ENCODE measurements at regions not wholly inside any gene's neighbourhood (a gene's known extent, or its start where the extent isn't known, plus 50 kb on each side); places are given as distances from the start of the nearest gene placed in this dataset.
"Not testable (repeated sequence)": the region's sequence is repeated elsewhere in the genome, so short reads cannot be mapped to it uniquely, and the experiment has no call there.

DNA sequence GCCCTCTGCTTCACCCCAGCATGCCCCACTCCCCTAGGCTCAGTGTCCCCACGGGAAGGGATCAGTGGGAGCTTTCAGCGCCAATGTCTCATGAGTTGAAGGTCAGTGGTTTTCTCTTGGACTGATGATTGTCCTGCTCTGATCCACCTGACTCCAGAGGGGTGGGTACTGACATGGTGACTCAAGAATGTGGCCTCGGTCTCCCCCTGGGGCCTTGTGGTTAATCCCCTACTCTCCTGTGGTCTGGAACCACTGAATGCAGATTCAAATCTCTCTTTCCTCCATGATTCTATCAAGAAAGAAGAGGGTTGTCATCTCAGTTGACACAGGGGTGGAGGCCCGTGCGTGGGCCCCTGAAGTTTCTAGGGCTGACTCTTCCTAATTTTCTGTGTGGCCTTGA is 176.9 kb downstream of the RPS24 start:
- Histone ChIP-seq H3K27ac (ENCODE audit: low read length) (no peak overlapping the region), H3K9me3 (ENCODE audit: control insufficient read depth, low read depth, low read length) (no peaks in the 10 kb centered on the region), H3K4me3 (ENCODE audit: low read length) (no peak overlapping the region), H3K4me1 (ENCODE audit: control insufficient read depth, insufficient read depth, low read length) (no peaks in the 10 kb centered on the region), H3K36me3 (ENCODE audit: control insufficient read depth, insufficient read depth, low read length) (no peaks in the 10 kb centered on the region), H3K27me3 (ENCODE audit: control insufficient read depth, insufficient read depth, low read length) (no peaks in the 10 kb centered on the region)
- DNase-seq: no peak
- WGBS (ENCODE audit: insufficient coverage, low lambda C conversion rate): no CpG with 5 or more reads among the region's 5 CpGs

DNA sequence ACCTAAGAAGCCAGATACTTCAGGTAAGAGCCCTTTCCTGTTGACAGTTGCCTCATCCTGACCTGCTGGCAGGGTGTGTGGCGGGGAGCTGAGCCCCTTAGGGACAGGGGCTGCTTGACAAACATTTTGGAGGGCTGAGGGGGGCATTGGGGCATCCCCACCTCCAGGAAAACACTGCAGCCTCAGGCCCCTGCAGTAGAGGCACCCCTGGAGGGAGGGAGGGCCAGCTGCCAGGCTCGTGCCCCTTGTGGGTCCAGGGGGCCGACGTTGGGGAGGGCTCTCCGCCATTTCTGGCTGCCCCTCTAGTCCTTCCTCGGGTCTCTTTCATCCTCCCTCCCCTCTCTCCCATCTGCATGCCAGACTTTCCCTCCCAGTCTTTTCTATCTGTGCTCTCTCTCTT is 177.3 kb downstream of the RPS24 start:
- Histone ChIP-seq H3K36me3 (ENCODE audit: control insufficient read depth, insufficient read depth, low read length) (no peaks in the 10 kb centered on the region), H3K27me3 (ENCODE audit: control insufficient read depth, insufficient read depth, low read length) (no peaks in the 10 kb centered on the region), H3K4me3 (ENCODE audit: low read length) (no peak overlapping the region), H3K27ac (ENCODE audit: low read length) (no peak overlapping the region), H3K9me3 (ENCODE audit: control insufficient read depth, low read depth, low read length) (no peaks in the 10 kb centered on the region), H3K4me1 (ENCODE audit: control insufficient read depth, insufficient read depth, low read length) (peaks cover 2% of the 10 kb centered on the region)
- DNase-seq: no peak
- WGBS (ENCODE audit: insufficient coverage, low lambda C conversion rate): 92% methylated on average over 2 of the region's 6 CpGs

DNA sequence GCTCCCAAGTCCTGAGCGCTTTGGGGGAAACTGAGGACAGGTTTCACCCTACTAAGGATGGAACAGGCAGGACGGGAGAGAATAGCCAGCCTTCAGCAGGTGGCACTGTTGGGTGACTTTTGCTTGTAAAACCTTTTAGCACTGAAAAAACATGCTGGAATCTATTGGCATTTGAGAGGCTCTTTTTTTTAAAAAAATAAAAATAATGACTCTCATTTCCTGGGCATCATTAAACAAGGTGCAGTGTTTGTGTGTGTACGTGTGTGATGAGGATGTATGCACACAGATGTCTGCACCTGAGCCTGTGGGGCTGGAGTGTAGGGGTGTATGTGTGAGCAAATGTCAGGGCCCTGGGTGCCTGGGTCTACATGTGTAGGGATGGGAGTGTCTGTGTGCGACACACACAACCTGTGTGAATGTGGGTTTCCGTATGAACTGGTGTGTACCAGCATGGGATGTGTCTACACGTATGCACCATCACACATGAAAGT is 177.9 kb downstream of the RPS24 start:
- peaks cover 4% of the 10 kb centered on the region for H3K4me1 ChIP-seq (ENCODE audit: control insufficient read depth, insufficient read depth, low read length)
- no peak for DNase-seq
- H3K36me3 ChIP-seq (ENCODE audit: control insufficient read depth, insufficient read depth, low read length): no peaks in the 10 kb centered on the region
- H3K27ac ChIP-seq (ENCODE audit: low read length): no peak overlapping the region
- no peak overlapping the region for H3K4me3 ChIP-seq (ENCODE audit: low read length)
- no peaks in the 10 kb centered on the region for H3K27me3 ChIP-seq (ENCODE audit: control insufficient read depth, insufficient read depth, low read length)
- no peaks in the 10 kb centered on the region for H3K9me3 ChIP-seq (ENCODE audit: control insufficient read depth, low read depth, low read length)
- no CpG with 5 or more reads among the region's 6 CpGs for WGBS (ENCODE audit: insufficient coverage, low lambda C conversion rate)

DNA sequence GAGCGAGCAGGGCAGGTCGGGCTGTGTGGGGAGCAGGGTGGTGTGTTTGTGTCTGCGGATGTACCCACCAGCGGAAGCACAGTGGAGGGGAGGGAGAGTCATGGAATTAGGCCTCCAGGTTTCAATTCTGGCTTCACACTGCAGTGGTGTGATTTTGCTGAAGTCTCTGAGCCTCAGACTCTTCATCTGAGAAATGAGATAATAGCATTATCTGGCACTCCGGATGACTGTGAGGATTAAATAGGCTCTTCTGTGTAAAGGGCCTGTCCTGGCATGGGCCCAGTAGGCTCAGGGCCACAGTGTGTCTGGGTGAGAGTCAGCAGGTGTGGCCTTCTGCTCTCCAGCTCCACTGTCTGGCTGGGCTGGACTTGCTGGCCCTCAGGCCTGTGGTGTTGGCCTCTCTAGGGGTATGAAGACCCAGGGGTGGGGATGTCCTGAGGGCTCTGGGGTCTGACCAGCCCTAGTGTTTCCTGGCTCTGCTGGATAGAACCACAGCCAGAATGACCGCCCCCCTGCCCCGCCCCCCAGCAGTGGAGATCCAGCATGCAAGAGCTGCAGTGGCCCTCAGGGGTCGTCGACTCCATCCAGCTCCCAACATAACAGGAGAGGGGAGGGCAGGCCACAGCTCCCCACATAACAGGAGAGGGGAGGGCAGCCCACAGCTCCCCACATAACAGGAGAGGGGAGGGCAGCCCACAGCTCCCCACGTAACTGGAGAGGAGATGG is 178.6 kb downstream of the RPS24 start:
- Histone ChIP-seq H3K4me1 (ENCODE audit: control insufficient read depth, insufficient read depth, low read length) (peaks cover 4% of the 10 kb centered on the region), H3K27me3 (ENCODE audit: control insufficient read depth, insufficient read depth, low read length) (no peaks in the 10 kb centered on the region), H3K27ac (ENCODE audit: low read length) (no peak overlapping the region), H3K4me3 (ENCODE audit: low read length) (no peak overlapping the region), H3K9me3 (ENCODE audit: control insufficient read depth, low read depth, low read length) (no peaks in the 10 kb centered on the region), H3K36me3 (ENCODE audit: control insufficient read depth, insufficient read depth, low read length) (no peaks in the 10 kb centered on the region)
- WGBS (ENCODE audit: insufficient coverage, low lambda C conversion rate): no CpG with 5 or more reads among the region's 10 CpGs
- DNase-seq: no peak

DNA sequence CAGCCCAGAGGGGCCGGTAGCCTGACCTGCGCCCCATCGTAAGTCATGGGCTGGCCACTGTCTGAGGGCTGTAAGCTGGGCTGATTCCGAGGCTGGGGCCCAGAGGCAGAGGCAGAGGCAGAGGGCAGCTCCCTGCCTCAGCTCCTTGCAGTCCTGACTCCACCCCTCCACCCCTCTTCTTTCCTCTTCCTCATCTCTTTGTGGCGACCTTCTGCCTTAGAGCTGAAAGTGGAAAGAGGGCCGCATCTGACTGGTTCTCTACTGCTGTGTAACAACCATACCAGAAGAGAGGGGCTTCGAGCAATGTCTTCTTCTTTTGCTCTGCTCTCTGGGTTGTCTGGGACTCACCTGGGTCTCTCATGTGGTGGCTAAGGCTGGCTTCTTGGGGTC is 179.1 kb downstream of the RPS24 start:
- WGBS (ENCODE audit: insufficient coverage, low lambda C conversion rate): no CpG with 5 or more reads among the region's 7 CpGs
- no peak for DNase-seq
- H3K27ac ChIP-seq (ENCODE audit: low read length): no peak overlapping the region
- no peak overlapping the region for H3K4me3 ChIP-seq (ENCODE audit: low read length)
- H3K9me3 ChIP-seq (ENCODE audit: control insufficient read depth, low read depth, low read length): no peaks in the 10 kb centered on the region
- peaks cover 4% of the 10 kb centered on the region for H3K4me1 ChIP-seq (ENCODE audit: control insufficient read depth, insufficient read depth, low read length)
- no peaks in the 10 kb centered on the region for H3K36me3 ChIP-seq (ENCODE audit: control insufficient read depth, insufficient read depth, low read length)
- H3K27me3 ChIP-seq (ENCODE audit: control insufficient read depth, insufficient read depth, low read length): no peaks in the 10 kb centered on the region

DNA sequence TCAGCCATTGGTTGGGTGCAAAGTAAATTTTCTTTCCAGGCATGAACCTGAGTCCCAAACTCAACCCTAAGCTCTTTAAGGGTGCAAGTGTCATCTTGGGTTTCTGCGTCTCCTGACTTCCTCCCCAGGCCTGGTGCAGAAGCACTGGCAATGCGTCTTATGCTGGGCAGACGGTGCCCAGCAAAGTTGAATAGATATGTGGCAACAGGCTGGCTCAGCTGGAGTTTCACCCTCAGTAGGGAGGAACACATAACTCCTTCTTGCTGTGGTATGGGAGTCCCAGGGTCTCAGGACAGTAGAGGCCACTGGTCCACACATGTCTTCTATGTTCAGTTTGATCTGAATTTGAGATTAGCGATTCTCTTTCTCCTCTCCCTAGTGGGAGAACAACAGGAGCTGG is 181.3 kb downstream of the RPS24 start:
- no peak for DNase-seq
- no peak overlapping the region for H3K4me3 ChIP-seq (ENCODE audit: low read length)
- H3K27ac ChIP-seq (ENCODE audit: low read length): peak overlapping the region; percentile 64
- H3K36me3 ChIP-seq (ENCODE audit: control insufficient read depth, insufficient read depth, low read length): no peaks in the 10 kb centered on the region
- no peaks in the 10 kb centered on the region for H3K27me3 ChIP-seq (ENCODE audit: control insufficient read depth, insufficient read depth, low read length)
- no CpG with 5 or more reads among the region's 4 CpGs for WGBS (ENCODE audit: insufficient coverage, low lambda C conversion rate)
- no peaks in the 10 kb centered on the region for H3K9me3 ChIP-seq (ENCODE audit: control insufficient read depth, low read depth, low read length)
- H3K4me1 ChIP-seq (ENCODE audit: control insufficient read depth, insufficient read depth, low read length): peaks cover 18% of the 10 kb centered on the region

DNA sequence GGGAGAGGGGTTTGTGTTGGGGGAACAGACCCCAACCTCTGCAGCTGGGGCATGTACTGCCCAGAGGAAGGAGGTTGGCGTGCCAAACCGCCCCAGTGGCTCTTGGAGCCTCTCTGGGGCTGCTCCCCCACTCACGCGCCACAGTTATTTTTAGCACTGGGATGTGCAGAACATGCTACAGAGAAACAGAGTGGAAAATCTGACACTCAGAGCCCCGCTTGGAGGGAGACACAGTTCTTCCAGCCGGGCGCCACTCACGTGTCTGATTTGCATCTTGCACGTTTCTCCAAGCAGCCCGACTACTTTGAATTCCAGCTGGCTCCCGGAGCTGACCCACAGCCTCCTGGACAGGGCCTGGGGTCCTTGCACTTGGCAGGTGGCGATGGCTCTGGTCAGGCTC is 182.0 kb downstream of the RPS24 start:
- H3K9me3 ChIP-seq (ENCODE audit: control insufficient read depth, low read depth, low read length): no peaks in the 10 kb centered on the region
- WGBS (ENCODE audit: insufficient coverage, low lambda C conversion rate): no CpG with 5 or more reads among the region's 12 CpGs
- H3K27me3 ChIP-seq (ENCODE audit: control insufficient read depth, insufficient read depth, low read length): no peaks in the 10 kb centered on the region
- H3K36me3 ChIP-seq (ENCODE audit: control insufficient read depth, insufficient read depth, low read length): no peaks in the 10 kb centered on the region
- DNase-seq: peak; percentile 65 to 68
- peak overlapping the region; percentile 65 for H3K27ac ChIP-seq (ENCODE audit: low read length)
- no peak overlapping the region for H3K4me3 ChIP-seq (ENCODE audit: low read length)
- H3K4me1 ChIP-seq (ENCODE audit: control insufficient read depth, insufficient read depth, low read length): peaks cover 18% of the 10 kb centered on the region

DNA sequence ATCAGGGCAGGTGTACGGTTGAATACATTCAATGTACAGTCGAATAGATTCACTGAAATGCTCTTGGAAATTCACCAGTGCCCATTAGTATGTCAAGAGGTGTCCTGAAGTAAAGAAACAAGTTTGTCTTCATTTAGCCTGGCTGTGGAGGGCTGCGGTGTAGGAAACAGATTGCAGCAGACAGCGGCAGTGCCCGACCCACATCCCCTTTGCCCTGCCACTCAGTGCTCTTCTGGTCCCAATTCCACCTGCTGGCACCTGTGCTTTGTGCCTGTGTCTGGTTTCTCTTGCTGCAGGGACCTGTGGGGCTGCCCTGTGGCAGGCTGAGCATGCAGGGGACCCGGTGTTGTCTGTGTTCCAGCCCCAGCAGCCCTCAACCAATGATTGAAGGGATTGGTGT is 183.7 kb downstream of the RPS24 start:
- no peak overlapping the region for H3K27ac ChIP-seq (ENCODE audit: low read length)
- H3K27me3 ChIP-seq (ENCODE audit: control insufficient read depth, insufficient read depth, low read length): no peaks in the 10 kb centered on the region
- no peak for DNase-seq
- no CpG with 5 or more reads among the region's 6 CpGs for WGBS (ENCODE audit: insufficient coverage, low lambda C conversion rate)
- peaks cover 18% of the 10 kb centered on the region for H3K4me1 ChIP-seq (ENCODE audit: control insufficient read depth, insufficient read depth, low read length)
- no peak overlapping the region for H3K4me3 ChIP-seq (ENCODE audit: low read length)
- H3K9me3 ChIP-seq (ENCODE audit: control insufficient read depth, low read depth, low read length): no peaks in the 10 kb centered on the region
- H3K36me3 ChIP-seq (ENCODE audit: control insufficient read depth, insufficient read depth, low read length): no peaks in the 10 kb centered on the region

DNA sequence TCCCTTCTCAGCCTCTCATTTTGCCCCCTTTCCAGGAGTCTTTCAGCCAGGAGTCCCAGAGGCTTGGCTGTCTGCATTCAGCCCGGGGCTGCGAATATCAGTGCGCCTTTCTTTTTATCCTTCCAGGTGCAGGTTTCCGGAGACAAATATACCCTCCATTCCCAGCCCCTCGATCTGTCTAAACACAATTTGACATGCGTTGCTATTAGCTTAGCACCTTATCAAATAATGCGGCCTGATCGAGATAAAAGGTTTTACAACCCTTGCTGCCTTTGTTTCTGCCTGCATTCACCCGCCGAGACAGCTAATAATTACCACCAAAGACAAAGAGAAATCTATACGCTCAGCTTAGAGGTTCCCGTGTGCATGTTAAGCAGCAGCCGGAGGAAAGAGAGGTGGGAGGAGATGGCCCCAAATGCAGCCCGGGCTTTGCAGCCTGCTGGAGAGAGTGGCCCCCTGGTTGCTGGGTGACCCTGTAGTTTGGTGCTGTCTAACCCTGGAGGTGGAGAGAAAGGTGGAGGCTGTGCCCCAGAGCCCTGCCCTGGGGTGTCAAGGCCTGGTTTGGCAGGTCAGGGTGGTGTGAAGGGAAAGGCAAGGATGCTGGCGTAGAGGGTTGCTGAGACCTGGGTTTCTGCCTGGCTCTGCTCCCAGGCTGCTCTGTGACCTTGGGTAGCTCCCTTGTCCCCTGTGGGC is 185.3 kb downstream of the RPS24 start:
- H3K4me3 ChIP-seq (ENCODE audit: low read length): no peak overlapping the region
- H3K9me3 ChIP-seq (ENCODE audit: control insufficient read depth, low read depth, low read length): no peaks in the 10 kb centered on the region
- peaks cover 18% of the 10 kb centered on the region for H3K4me1 ChIP-seq (ENCODE audit: control insufficient read depth, insufficient read depth, low read length)
- no peaks in the 10 kb centered on the region for H3K27me3 ChIP-seq (ENCODE audit: control insufficient read depth, insufficient read depth, low read length)
- peak in 1 of 2 donors; percentile 67 for DNase-seq
- no peaks in the 10 kb centered on the region for H3K36me3 ChIP-seq (ENCODE audit: control insufficient read depth, insufficient read depth, low read length)
- H3K27ac ChIP-seq (ENCODE audit: low read length): no peak overlapping the region
- no CpG with 5 or more reads among the region's 15 CpGs for WGBS (ENCODE audit: insufficient coverage, low lambda C conversion rate)

DNA sequence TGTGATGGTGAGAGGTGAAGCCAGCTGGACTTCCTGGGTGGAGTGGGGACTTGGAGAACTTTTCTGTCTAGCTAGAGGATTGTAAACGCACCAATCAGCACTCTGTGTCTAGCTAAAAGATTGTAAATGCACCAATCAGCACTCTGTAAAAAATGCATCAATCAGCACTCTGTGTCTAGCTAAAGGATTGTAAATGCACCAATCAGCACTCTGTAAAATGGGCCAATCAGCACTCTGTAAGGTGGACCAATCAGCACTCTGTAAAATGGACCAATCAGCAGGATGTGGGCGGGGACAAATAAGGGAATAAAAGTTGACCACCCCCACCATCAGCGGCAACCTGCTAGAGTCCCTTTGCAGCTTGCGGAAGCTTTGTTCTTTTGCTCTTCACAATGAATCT is 185.9 kb downstream of the RPS24 start:
- H3K27ac ChIP-seq (ENCODE audit: low read length); H3K9me3 ChIP-seq (ENCODE audit: control insufficient read depth, low read depth, low read length); H3K27me3 ChIP-seq (ENCODE audit: control insufficient read depth, insufficient read depth, low read length); DNase-seq; H3K36me3 ChIP-seq (ENCODE audit: control insufficient read depth, insufficient read depth, low read length); H3K4me3 ChIP-seq (ENCODE audit: low read length): not testable (repeated sequence)
- peaks cover 18% of the 10 kb centered on the region for H3K4me1 ChIP-seq (ENCODE audit: control insufficient read depth, insufficient read depth, low read length)
- no CpG with 5 or more reads among the region's 4 CpGs for WGBS (ENCODE audit: insufficient coverage, low lambda C conversion rate)

DNA sequence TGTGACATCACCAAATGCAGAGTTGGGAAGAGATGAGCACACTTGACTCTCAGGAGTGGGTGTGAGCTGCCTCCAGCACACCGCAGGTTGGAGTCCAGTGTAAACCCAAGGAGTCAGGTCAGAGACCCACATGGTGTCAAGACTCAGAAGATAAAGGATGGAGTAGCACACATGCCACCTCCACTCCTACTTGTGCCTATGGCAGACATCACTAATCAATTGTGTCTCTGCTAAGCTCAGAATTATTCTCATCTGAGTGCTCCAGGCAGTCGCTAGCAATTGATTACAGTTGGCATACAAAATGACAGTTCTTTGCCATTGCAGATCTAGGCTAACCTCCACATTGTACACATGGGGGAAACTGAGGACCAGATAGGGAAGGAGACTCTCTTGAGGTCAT is 187.1 kb downstream of the RPS24 start:
- Histone ChIP-seq H3K4me1 (ENCODE audit: control insufficient read depth, insufficient read depth, low read length) (peaks cover 18% of the 10 kb centered on the region), H3K4me3 (ENCODE audit: low read length) (no peak overlapping the region), H3K27ac (ENCODE audit: low read length) (no peak overlapping the region), H3K36me3 (ENCODE audit: control insufficient read depth, insufficient read depth, low read length) (no peaks in the 10 kb centered on the region), H3K9me3 (ENCODE audit: control insufficient read depth, low read depth, low read length) (no peaks in the 10 kb centered on the region), H3K27me3 (ENCODE audit: control insufficient read depth, insufficient read depth, low read length) (no peaks in the 10 kb centered on the region)
- WGBS (ENCODE audit: insufficient coverage, low lambda C conversion rate): no CpG with 5 or more reads among the region's 2 CpGs
- no peak for DNase-seq
